CD4-positive, alpha-beta T cell (primary cell): ENCODE measurements at regions not wholly inside any gene's neighbourhood (a gene's known extent, or its start where the extent isn't known, plus 50 kb on each side); places are given as distances from the start of the nearest gene placed in this dataset.

Experiments
- ATAC-seq: fragments of 200-7000 bp; cut with Tn5 transposase; one replicate; pipeline ENCODE4 v1.10.0; 2022; ENCODE audit warnings: mild to moderate bottlenecking; ENCODE audit not compliant: poor library complexity
- CTCF ChIA-PET: fragments of 350-600 bp; sonication (Branson Sonifier 250); formaldehyde crosslinking; loops from one replicate; lab custom pipeline; 2021; ENCODE audit warnings: antibody characterized with exemption, inconsistent platforms; lab: Charles Lee
- POLR2A ChIA-PET: fragments of 350-600 bp; sonication (Branson Sonifier 250); formaldehyde crosslinking; loops from one replicate; lab custom pipeline; 2021; ENCODE audit warnings: antibody characterized with exemption, inconsistent platforms; lab: Charles Lee
- DNase-seq, 14 experiments: peaks; one replicate each; pipeline ENCODE4 v3.0.0-alpha.2; 2013 to 2020; ENCODE audit warnings: mixed read lengths in 2 of 14
- H3K27ac ChIP-seq, 2 donors: one replicate each; pipeline versions ENCODE4 v1.5.1 to v1.7.0; 2013; ENCODE audit warnings: low read length in 2 of 2, low read depth in 1 of 2, mild to moderate bottlenecking in 1 of 2
- H3K27me3 ChIP-seq, 2 experiments: 1 replicate in 1 of 2; 2 replicates in 1 of 2; pipeline versions ENCODE4 v1.6.1 to v1.7.0; 2013; ENCODE audit warnings: low read length in 2 of 2, control low read depth in 1 of 2, mild to moderate bottlenecking in 1 of 2, moderate library complexity in 1 of 2; ENCODE audit not compliant: insufficient read depth in 2 of 2, control insufficient read depth in 1 of 2
- H3K36me3 ChIP-seq: one replicate; pipeline ENCODE4 v1.6.1; 2013; ENCODE audit warnings: low read length, control low read depth; ENCODE audit not compliant: insufficient read depth
- H3K4me1 ChIP-seq: one replicate; pipeline ENCODE4 v1.6.1; 2013; ENCODE audit warnings: low read length, control low read depth; ENCODE audit not compliant: insufficient read depth
- H3K4me3 ChIP-seq: one replicate; pipeline ENCODE4 v1.5.1; 2013; ENCODE audit warnings: mild to moderate bottlenecking, low read length, moderate library complexity
- H3K9me3 ChIP-seq, 2 experiments: 1 replicate in 1 of 2; 2 replicates in 1 of 2; pipeline versions ENCODE4 v1.6.1 to v1.7.0; 2013; ENCODE audit warnings: low read length in 2 of 2, mild to moderate bottlenecking in 2 of 2, control low read depth in 1 of 2, moderate library complexity in 1 of 2; ENCODE audit not compliant: control insufficient read depth in 1 of 2, insufficient read depth in 1 of 2
- H3K27ac Mint-ChIP-seq: one replicate; pipeline ENCODE4 v1.8.0; 2020; ENCODE audit warnings: mixed read lengths
- H3K27me3 Mint-ChIP-seq: one replicate; pipeline ENCODE4 v1.8.0; 2021; ENCODE audit warnings: mixed read lengths
- H3K36me3 Mint-ChIP-seq: one replicate; pipeline ENCODE4 v1.8.0; 2021; ENCODE audit warnings: low read depth, mixed read lengths
- H3K4me1 Mint-ChIP-seq: one replicate; pipeline ENCODE4 v1.8.0; 2021; ENCODE audit warnings: low read depth, mixed read lengths
- H3K4me3 Mint-ChIP-seq: one replicate; pipeline ENCODE4 v1.8.0; 2020; ENCODE audit warnings: mild to moderate bottlenecking, mixed read lengths
- H3K9me3 Mint-ChIP-seq: one replicate; pipeline ENCODE4 v1.8.0; 2020; ENCODE audit warnings: mixed read lengths
- CTCF ChIP-seq: fragments of 200-600 bp; IDR thresholded peaks from one replicate; pipeline ENCODE4 v1.8.0; 2022; ENCODE audit warnings: antibody characterized with exemption, mild to moderate bottlenecking
- intact Hi-C, 2 experiments: fragments of 100-400 bp; cut with DNase I in 1 of 2; cut with micrococcal nuclease in 1 of 2; formaldehyde crosslinking; loops; one replicate each; pipeline versions ENCODE4 v1.15.1 to v1.9.0; 2023 to 2025; cut with DNase I, micrococcal nuclease

GRCh38 chr13:31684466-31684865 lies 54.9 kb upstream of the RXFP2 start:
- Mint-ChIP-seq H3K4me1 (no peaks in the 10 kb centered on the region), H3K36me3 (no peaks in the 10 kb centered on the region), H3K9me3 (peaks cover 2% of the 10 kb centered on the region), H3K27me3 (peaks cover 11% of the 10 kb centered on the region), H3K27ac (no peak overlapping the region), H3K4me3 (no peak overlapping the region)
- Histone ChIP-seq H3K27me3 (no peaks in the 10 kb centered on the region), H3K36me3 (no peaks in the 10 kb centered on the region), H3K27ac (no peak overlapping the region), H3K4me3 (no peak overlapping the region), H3K9me3 (no peaks in the 10 kb centered on the region), H3K4me1 (no peaks in the 10 kb centered on the region)
- no peak for DNase-seq
- ATAC-seq: no peak
- intact Hi-C loops: no loop called here
- POLR2A ChIA-PET: no interaction called here
- TF ChIP-seq CTCF: no peak
- CTCF ChIA-PET: no interaction called here

GRCh38 chr13:31686670-31687425 lies 52.5 kb upstream of the RXFP2 start:
- H3K27me3 ChIP-seq: no peaks in the 10 kb centered on the region
- Mint-ChIP-seq H3K27ac (no peak overlapping the region), H3K9me3 (peaks cover 2% of the 10 kb centered on the region), H3K27me3 (peaks cover 12% of the 10 kb centered on the region), H3K36me3 (no peaks in the 10 kb centered on the region), H3K4me1 (no peaks in the 10 kb centered on the region), H3K4me3 (no peak overlapping the region)
- intact Hi-C loops: no loop called here
- H3K36me3 ChIP-seq: no peaks in the 10 kb centered on the region
- no peak overlapping the region for H3K27ac ChIP-seq
- no peak for ATAC-seq
- H3K4me3 ChIP-seq: no peak overlapping the region
- H3K9me3 ChIP-seq: no peaks in the 10 kb centered on the region
- ChIA-PET CTCF (interaction anchor here (1.0 kb wide), 1 partner anchor 13 kb away, joined by 4 read pairs; no protein-coding TSS in a partner anchor), POLR2A (no interaction called here)
- TF ChIP-seq CTCF: no peak
- DNase-seq: no peak
- H3K4me1 ChIP-seq: no peaks in the 10 kb centered on the region
